DMS153 treated with DMSO at 0.1 percent for 48 hours (cell line): ENCODE measurements at regions not wholly inside any gene's neighbourhood (a gene's known extent, or its start where the extent isn't known, plus 50 kb on each side); places are given as distances from the start of the nearest gene placed in this dataset.

Experiments
- DNase-seq: peaks from one replicate; lab custom pipeline; 2025; ENCODE audit not compliant: unreplicated experiment; lab: John Stamatoyannopoulos, UW

DNA sequence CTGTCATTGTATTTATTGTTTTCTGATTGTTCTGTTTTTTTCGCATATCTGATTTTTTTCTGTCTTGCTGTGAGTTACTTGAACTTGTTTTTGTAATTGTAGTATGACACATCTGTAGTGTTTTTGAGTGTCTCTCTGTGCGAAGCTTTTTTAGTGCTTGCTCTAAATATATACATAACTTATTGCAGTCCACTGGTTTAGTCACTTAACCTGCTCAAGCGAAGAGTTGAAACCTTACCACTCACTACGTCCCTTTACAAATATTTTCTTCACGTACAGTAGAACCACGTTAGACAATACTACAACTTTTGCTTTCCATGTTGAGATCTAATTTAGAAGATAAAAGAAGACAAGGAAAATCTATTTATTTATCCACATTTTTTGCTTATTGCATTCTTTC lies 713.0 kb upstream of the GRM7 start:
- no peak for DNase-seq

DNA sequence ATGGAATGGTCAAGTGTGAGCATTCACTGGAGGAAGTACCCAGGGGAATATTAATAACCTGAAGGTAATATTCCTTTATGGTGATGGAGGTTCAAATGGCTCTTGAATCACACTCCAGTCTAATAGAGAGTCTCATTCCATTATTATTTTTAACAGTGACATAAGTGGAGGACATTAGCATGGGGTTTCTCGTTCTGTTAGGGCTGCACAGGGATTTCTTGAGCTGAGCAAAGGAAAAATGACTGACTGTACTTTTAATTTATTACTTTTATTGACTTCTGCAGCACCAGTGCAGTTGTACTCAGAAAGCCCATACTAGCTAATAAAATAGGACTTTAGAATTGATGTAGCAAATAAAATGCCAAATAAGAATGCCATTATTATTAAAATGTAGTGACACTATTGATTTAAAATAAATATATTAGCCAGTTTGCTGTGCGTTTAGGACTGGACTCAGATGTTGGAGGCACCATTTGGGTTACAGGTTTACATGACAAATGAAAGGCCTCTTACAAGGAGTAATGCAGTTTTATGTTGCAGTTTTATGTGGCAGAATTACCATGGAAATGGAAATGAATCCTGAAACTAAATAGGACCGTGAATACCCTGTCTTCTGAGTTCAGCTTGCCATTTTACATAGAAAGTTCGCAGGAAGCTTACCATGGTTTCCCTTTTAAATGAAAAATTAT lies 705.1 kb upstream of the GRM7 start:
- DNase-seq: no peak

DNA sequence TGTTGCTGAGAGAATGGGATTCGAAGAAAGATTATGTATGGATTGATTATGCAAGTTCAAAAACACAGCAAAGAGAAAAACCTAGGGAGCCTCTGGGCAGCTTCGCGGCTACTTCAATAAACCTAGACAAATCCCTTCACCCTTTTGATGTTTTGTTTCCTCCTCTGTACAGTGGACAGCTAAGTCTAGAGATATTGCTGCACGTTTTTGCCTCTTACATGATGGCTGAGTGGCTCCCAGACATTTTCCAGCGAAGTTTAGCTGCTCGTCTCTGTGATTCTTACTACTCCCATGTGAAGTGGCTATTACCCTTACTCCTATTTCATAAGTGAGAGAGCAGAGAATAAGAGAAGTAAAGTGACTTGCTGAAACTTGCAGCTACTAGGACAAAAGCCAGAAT lies 695.0 kb upstream of the GRM7 start:
- DNase-seq: no peak

DNA sequence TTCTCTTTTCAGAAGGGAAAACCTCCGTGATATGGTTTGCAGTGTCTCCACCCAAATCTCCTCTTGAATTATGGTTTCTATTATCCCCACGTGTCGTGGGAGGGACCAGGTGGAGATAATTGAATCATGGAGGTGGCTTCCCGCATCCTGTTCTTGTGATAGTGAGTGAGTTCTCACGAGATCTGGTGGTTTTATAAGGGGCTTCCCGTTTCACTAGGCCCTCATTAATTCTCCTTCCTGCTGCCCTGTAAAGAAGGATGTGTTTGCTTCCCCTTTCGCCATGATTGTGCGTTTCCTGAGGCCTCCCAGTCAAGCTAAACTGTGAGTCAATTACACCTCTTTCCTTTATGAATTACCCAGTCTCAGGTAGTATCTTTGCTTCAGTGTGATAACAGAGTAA lies 692.7 kb upstream of the GRM7 start:
- no peak for DNase-seq

DNA sequence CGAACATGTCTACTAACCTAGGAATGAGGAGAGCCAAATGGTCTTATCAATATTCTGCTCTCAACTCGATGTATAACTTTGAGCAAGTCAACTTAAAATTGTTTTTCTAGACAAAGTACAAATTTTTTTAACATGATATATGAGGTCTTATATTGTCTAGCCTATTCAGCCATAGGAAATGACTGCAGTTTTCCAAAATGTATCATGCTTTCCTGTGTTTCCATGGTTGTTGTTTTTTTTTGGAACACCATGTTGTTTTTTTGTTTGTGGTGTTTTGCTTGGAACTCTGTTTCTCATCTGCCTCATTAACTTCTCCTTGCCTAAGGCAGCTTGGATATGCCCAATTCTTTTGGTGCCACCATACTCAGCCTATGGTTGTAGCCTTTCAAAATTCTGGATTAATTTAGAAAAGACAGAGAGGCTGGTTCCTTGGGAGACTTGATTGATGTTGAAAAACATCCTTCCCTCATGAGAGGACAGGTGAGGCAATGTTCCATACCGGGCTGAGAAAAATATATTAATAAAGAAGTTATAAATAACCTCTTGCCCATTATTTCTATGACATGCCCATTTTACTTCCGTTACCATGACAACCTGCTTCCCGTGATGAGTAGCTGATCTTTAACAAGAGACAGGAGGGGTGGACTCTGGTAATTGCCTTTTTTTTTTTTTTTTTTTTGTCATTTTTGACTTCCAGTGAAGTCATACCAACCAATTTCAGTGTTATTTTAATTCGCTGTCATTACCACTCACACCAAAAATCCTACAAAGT lies 687.9 kb upstream of the GRM7 start:
- no peak for DNase-seq

DNA sequence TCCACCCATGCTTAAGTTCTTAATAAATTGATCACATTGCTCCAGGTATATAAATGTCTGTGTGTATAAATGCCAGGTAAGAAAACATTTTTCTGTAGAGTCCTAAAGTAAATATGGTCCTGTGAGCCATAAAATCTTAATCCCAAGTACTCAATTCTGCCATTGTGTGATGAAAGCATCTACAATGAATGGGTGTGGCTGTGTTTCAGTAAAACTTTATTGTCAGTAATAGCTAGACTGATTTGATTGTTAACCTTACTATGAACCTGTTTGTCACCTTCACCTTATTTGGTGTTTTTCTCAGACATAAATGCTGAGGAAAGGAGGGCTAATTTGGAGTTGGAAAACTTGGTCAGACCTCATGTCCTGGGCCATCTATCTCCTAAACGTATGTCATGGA lies 683.5 kb upstream of the GRM7 start:
- no peak for DNase-seq

DNA sequence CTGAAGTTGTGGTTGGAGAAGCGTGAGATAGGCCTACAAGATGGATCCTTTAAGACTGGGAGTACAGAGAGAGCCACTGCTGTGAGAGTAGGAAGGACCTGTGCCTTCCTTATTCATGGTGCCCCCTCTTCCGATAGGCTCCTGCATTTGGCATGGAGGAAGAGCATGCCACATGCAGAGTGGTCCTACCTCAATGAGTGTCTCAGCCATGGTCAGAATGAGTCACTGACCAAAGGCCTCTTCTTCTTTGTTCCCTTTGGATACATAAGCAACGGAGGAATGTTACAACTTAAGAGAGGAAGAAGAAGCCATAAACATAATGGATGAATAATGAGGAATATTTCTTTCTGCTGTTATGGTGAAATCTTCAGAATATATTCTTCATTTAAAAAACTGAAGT lies 681.2 kb upstream of the GRM7 start:
- DNase-seq: no peak

DNA sequence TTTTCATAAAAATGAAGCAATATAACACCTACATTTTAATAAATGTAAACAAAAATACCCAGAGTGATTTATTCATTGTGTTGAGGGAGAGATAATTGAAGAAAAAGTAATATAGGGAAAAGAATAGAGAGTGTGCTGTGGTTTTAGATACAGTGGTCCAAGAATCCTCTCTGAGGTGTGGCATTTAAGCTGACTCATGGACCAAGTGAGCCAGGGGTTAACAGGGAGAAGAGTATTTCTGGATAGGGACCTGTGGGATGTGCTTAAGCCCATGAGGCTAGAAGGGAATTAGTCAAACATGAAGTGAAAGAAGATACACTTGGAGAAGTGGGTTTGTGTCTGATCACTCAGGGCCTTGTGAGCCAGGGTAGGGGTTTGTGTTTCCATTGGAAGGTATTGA lies 680.7 kb upstream of the GRM7 start:
- no peak for DNase-seq

DNA sequence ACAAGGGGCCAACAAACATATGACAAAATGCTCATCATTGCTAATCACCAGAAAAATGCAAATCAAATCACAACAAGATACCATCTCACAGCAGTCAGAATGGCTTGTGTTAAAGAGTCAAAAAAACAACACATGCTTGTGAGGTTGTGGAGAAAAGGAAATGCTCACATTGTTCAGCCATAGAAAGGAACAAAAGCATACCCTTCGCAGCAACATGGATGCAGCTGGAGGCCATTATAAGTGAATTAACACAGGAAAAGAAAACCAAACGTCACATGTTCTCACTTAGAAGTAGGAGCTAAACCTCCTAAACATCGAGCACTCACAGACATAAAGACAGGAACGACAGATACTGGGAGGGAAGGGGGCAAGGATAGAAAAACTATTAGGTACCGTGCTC lies 678.4 kb upstream of the GRM7 start:
- no peak for DNase-seq

DNA sequence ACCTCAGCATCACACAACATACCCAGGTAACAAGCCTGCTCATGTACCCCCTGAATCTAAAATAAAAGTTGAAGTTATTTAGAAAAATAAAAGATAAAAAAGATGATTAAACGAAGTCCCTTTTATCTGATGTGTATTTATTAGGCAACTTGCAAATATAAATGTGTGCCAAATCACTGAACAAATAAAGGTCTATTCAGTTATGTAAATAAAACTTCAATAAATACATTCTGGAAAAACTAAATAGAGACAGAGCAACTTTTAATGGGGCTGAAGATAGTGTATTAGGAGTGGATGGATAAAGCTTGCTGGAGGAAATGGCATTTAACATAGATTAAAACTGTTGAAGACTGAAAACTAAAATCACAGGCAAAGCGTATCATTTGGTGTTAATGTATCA lies 678.0 kb upstream of the GRM7 start:
- DNase-seq: no peak

DNA sequence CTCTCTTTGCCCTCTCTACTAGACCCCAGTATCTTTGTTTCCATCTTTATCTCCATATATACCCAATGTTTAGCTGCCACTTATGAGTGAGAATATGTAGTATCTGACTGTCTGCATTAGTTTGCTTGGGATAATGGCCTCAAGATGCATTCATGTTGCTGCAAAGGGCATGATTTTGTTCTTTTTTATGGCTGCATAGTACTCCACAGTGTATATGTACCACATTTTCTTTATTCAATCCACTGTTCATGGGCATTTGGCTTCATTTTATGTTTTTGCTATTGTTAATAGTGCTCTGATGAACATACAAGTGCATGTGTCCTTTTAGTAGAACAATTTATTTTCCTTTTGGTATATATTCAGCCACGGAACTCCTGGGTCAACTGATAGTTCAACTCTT lies 671.5 kb upstream of the GRM7 start:
- DNase-seq: no peak

DNA sequence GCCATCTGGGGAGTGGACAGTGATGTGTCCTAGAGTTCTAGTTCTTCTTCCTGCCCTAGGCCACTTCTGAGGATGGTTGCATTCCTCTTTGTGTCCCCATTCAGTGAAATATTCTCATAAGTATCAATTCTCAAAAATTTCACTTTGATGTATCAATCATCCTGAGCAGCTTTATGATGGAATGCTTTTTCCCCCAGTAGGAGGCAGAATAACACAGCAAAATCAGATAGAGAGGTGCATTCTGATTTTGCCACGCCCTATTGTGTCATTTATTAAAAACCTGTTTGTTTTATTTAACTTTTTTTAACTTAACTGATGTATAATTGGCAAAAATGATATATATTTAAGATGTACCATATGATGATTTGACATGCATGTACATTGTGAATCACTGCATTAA lies 656.0 kb upstream of the GRM7 start:
- no peak for DNase-seq

DNA sequence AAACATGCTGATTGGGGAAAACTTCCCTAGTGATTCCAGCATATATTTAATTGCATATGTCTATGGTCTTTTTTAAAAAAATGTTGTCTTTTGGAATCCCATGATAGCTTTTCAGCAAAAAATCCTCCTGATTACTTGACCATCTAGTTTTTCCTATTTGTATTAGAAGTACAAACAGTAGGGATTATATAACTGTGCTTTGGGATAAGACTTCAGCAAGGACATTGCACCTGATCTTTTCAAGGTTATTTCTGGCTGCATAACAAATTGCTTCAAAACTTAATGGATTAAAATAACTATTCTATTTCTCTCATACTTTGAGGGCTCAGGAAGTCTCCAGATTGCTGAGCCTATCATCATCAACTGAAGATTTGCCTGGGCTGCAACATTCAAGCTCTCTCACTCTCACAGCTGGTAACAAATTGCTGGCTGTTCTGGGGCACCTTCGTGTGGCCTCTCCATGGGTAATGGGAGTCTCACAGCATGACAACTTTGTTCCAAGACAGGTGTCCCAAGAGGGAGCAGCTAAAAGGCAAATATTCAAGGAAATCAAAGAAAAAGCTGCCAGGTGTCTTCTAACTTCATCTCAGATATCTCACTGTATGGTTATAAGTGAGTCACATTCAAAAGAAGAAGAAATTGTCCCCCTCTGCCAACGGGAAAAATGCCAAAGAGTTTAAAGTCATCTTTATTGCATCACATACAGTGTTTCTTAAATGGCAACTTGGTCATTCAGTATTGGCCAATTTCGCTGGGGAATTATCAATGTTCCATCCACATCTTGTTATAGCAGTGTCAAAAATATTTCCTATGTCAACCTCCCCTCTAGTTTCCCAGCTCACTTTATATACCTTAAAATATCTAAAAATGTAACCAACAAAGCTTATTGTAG lies 644.5 kb upstream of the GRM7 start:
- no peak for DNase-seq

DNA sequence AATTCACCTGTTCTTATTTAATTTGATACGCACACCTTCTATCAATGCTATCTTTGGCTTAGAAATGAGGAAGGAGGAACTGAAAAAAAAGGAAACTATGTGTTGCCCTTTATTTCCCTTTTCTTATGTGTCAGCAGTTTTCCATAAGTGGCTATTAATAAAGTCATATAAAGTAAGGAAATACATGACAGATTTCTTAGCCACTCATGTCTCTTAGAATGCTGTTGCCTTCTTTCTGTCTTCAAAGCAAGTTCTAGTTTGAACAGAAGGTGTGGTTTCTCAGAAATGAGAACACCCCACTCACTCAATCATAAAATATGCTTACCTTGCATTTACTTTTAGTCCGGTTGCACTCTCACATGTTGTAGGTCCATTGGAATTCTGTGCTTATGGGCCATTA lies 640.5 kb upstream of the GRM7 start:
- DNase-seq: no peak

DNA sequence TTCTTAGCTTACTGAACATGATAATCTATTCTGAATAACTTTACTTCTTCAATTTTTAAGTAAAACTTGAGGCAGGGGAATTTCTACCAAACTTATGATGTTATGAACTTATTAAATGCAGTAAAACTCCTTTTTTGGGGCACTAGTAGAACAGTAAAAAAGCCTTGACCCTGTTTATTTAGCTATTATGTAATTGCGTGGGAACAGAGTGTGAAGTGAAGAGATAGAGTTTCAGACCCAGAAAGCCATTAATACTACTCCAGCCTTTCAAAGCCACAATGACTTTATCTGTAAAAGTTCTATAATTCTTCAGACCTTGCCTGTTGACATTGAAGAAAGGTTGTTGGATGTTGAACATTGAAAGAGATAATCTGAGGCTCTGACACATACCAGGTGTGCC lies 638.8 kb upstream of the GRM7 start:
- no peak for DNase-seq

DNA sequence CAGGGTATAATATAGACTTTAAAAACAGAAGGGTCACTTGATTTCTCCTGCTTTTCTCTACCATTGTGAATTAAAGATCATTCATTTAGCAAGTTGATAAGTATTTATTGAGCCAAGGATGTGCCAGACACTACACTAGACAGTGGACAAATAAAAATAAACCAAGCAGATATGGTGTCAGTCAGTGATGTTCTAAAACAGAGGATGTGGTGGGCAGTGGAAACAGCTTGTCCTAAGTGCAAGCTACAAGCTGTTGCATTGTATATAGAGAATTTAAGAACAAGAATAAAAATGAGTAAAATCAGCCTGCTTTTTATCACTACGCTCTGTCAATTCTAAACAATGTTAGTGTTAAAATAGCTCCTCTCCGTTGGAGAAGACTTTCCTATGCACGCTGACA lies 637.3 kb upstream of the GRM7 start:
- DNase-seq: no peak

DNA sequence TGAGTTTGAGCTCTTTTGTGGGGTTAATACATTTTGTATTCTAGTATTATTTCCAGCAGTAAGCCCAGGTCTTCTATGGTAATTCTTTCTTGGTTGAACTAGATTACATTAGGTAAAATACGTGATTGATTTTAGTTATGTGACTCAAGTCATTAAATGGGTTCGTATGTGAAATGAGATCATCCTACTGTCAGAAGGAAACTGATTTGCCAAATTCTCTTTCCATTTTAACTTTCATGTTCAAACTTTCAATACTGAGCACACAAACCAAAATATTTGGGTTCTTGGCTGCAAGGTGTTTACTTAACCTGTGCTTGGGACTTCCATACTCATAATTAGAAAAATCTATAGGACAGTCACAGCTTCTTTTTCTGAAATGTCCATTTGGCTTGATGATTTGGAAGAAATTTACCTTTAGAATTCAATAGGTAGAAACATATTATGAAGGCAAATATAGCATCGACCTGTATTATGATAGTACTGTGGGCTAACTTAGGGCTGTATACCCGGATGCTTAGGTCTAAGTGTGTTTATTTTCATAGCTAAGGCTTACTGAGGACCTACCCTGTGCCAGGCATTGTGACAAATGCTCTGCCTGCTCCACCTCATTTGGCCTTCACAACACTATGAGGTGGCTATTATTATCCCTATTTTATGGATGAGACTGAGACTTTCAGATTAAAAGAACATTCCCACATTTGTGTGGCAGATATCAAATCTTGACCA lies 631.8 kb upstream of the GRM7 start:
- DNase-seq: no peak

DNA sequence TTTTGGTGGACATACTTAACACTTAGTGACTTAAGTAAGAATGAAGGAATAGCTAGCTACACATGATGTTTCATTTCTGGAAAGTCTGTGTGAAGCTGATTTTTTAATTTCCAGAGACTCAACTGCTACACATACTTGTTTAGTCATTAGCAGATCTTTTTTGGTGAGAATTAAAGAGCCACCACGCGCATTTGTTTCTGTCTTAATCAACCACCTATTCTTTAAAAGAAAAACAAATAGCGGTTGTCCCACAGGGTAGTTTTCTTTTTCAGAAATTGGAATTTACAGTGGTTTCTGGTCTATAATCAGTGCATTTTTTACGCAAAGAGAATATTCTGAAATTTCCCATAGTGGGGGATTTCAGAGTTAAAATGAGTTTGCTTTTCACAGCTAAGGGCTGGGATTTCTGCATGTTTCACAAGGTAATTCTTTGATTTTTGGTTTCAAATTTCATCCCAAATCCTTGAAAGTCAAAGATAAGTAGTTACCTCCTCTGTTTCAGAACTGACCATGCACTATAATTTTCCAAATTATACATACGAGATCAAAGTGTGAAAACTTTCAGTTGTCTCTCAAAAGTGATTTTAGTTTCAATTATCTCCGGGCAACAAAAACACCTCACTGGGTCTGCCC lies 631.0 kb upstream of the GRM7 start:
- DNase-seq: no peak

DNA sequence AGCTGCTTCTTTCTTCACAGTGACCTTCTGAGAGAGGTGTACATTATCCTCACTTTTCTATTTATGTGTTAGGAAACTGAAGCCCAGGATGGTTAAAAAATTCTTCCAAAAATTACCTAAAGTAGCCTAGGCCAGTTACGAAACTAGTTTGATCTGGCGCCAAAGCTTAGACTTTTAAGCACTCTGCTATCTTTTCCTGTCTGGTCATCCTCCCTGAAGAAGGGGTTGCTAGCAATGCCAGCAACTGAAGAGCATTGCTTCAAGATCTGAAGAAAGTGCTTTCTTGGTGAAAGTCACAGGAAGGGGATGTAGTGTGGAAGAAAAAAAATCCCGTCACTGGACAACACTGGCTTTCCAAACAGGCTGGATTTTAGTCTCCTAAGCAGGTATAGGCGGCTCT lies 618.8 kb upstream of the GRM7 start:
- no peak for DNase-seq

DNA sequence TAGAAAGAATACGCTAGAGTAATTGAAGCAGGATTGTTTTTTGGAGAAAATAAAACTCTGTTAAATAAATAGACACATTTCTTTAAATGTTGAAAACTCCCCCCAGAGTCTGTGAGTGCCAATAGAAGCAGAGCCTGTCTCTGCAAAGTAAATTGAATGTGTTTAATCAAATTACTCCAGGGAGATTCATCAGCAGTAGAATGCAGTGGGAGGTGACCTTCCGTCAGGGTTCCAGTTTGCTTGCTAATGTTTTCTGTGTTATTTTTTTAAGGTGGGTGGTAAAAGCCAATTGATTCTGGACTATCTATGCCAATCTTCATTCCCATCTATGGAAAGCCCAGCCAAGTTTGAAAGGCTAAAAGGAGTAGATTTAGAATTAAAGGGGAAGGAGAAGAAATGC lies 612.4 kb upstream of the GRM7 start:
- no peak for DNase-seq

DNA sequence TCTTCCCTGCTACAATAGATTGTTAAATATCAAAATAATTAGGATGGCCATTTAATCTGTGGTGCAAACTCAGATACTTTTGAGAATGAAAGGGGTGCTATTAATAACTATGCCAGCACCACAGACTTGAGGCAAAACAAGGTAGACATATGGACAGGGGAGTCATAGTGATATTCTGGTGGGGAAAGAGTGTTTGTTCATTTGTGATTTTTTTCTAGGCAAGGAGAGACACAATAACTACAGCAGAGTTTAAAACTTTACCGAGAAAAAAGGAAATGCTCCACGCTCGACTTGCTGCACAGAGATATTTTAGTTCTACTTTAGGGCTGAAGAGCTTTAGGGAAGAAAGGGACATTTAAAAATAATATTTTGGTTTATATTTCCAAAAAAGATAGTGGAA lies 611.2 kb upstream of the GRM7 start:
- DNase-seq: no peak
